GM12878 (cell line): ENCODE measurements at regions not wholly inside any gene's neighbourhood (a gene's known extent, or its start where the extent isn't known, plus 50 kb on each side); places are given as distances from the start of the nearest gene placed in this dataset.

Experiments
- RUNX3 ChIP-seq: IDR thresholded peaks from 2 replicates; pipeline ENCODE4 v1.6.1; 2012; ENCODE audit warnings: low read length, inconsistent platforms
- TF ChIP-seq, protein P1 (sequence below), 3 experiments: IDR thresholded peaks in 2 of 3; conservative IDR thresholded peaks in 1 of 3; 2 replicates each; pipeline ENCODE4 v1.5.1; 2011; ENCODE audit warnings: low read depth in 3 of 3, low read length in 3 of 3, mild to moderate bottlenecking in 3 of 3, control low read depth in 2 of 3, moderate library complexity in 2 of 3, inconsistent platforms in 1 of 3, mixed read lengths in 1 of 3; ENCODE audit not compliant: control insufficient read depth in 2 of 3, insufficient read depth in 1 of 3; ENCODE audit errors: extremely low read depth in 1 of 3

DNA sequence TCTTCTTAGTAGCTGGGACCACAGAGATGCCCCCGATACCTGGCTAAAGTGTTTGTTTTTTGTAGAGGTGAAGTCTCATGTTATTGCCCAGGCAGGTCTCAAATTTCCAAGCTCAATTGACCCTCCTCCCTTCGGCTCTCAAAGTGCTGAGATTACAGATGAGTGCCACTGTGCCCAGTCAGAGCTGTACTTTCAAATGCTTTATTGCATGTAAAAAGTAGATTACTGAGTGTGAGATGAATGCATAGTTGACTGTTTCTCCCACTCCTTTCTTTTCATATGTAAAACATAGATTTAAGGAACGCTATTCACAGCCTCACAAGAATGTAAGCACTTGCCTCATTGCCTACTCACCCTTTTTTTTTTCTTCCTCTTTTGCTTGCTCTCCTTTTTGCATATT lies 984.4 kb upstream of the PABPC4L start:
- TF ChIP-seq, protein P1, sequence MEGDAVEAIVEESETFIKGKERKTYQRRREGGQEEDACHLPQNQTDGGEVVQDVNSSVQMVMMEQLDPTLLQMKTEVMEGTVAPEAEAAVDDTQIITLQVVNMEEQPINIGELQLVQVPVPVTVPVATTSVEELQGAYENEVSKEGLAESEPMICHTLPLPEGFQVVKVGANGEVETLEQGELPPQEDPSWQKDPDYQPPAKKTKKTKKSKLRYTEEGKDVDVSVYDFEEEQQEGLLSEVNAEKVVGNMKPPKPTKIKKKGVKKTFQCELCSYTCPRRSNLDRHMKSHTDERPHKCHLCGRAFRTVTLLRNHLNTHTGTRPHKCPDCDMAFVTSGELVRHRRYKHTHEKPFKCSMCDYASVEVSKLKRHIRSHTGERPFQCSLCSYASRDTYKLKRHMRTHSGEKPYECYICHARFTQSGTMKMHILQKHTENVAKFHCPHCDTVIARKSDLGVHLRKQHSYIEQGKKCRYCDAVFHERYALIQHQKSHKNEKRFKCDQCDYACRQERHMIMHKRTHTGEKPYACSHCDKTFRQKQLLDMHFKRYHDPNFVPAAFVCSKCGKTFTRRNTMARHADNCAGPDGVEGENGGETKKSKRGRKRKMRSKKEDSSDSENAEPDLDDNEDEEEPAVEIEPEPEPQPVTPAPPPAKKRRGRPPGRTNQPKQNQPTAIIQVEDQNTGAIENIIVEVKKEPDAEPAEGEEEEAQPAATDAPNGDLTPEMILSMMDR (IDR thresholded peaks at IDR 0.05 in 2 of 3, conservative IDR thresholded peaks at IDR 0.05 in 1 of 3; ENCODE audit: control insufficient read depth in 2 of 3, extremely low read depth in 1 of 3, insufficient read depth in 1 of 3, low read depth in 3 of 3, low read length in 3 of 3) = no peak
- TF ChIP-seq RUNX3 = no peak
